ENCODE measurements at regions not wholly inside any gene's neighbourhood (a gene's known extent, or its start where the extent isn't known, plus 50 kb on each side); places are given as distances from the start of the nearest gene placed in this dataset.

- dilution Hi-C loops (cut with MboI; ENCODE audit: extremely low pct_ligation_motif_present, low sequenced_read_pairs): no loop called here
- no peak for TF ChIP-seq EZH2 (IDR thresholded peaks at IDR 0.05; ENCODE audit: low read length)
- TF ChIP-seq CTCF (optimal IDR thresholded peaks at IDR 0.05 in 1 of 3, IDR thresholded peaks at IDR 0.05 in 1 of 3, conservative IDR thresholded peaks at IDR 0.05 in 1 of 3; ENCODE audit: extremely low read depth in 1 of 3, insufficient read depth in 2 of 3, low read length in 3 of 3): no peak
- no peak overlapping the region for H3K4me2 ChIP-seq (ENCODE audit: control insufficient read depth, extremely low read depth, insufficient read depth, low read depth, low read length)
- H3K79me2 ChIP-seq (ENCODE audit: control insufficient read depth, insufficient read depth, low read length): no peaks in the 10 kb centered on the region
- H4K20me1 ChIP-seq (ENCODE audit: control insufficient read depth, extremely low read depth, insufficient read depth, low read length): no peaks in the 10 kb centered on the region
- H3K27me3 ChIP-seq (ENCODE audit: control insufficient read depth, extremely low read depth, insufficient read depth, low read length): no peaks in the 10 kb centered on the region
- H2AFZ ChIP-seq (ENCODE audit: control insufficient read depth, low read length): no peak overlapping the region
- FAIRE-seq (no peak), DNase-seq (ENCODE audit: low read depth, low spot score) (no peak)
- H3K9ac ChIP-seq (ENCODE audit: control insufficient read depth, extremely low read depth, insufficient read depth, low read length): no peak overlapping the region
- H3K4me1 ChIP-seq (ENCODE audit: control insufficient read depth, extremely low read depth, insufficient read depth, low read length): no peaks in the 10 kb centered on the region
- no peaks in the 10 kb centered on the region for H3K9me3 ChIP-seq (ENCODE audit: control insufficient read depth, low read depth, low read length)
- no peak overlapping the region for H3K4me3 ChIP-seq (ENCODE audit: control insufficient read depth in 2 of 3, extremely low read depth in 1 of 3, insufficient read depth in 2 of 3, low read depth in 1 of 3, low read length in 3 of 3)
- H3K9me1 ChIP-seq (ENCODE audit: control insufficient read depth, extremely low read depth, insufficient read depth, low read length): no peaks in the 10 kb centered on the region
- no peaks in the 10 kb centered on the region for H3K36me3 ChIP-seq (ENCODE audit: control insufficient read depth in 2 of 2, extremely low read depth in 1 of 2, insufficient read depth in 2 of 2, low read length in 2 of 2)
- no peak overlapping the region for H3K27ac ChIP-seq (ENCODE audit: control insufficient read depth, insufficient read depth, low read length)
Measured at GRCh38 chr3:26347150-26347549, 275.4 kb upstream of the LRRC3B start.

GRCh38 chr3:26350853-26351252 lies 271.7 kb upstream of the LRRC3B start:
- no peak overlapping the region for H3K4me2 ChIP-seq (ENCODE audit: control insufficient read depth, extremely low read depth, insufficient read depth, low read depth, low read length)
- no peak overlapping the region for H3K27ac ChIP-seq (ENCODE audit: control insufficient read depth, insufficient read depth, low read length)
- FAIRE-seq (no peak), DNase-seq (ENCODE audit: low read depth, low spot score) (no peak)
- H3K4me1 ChIP-seq (ENCODE audit: control insufficient read depth, extremely low read depth, insufficient read depth, low read length): no peaks in the 10 kb centered on the region
- TF ChIP-seq EZH2 (IDR thresholded peaks at IDR 0.05; ENCODE audit: low read length): no peak
- no peak for TF ChIP-seq CTCF (optimal IDR thresholded peaks at IDR 0.05 in 1 of 3, IDR thresholded peaks at IDR 0.05 in 1 of 3, conservative IDR thresholded peaks at IDR 0.05 in 1 of 3; ENCODE audit: extremely low read depth in 1 of 3, insufficient read depth in 2 of 3, low read length in 3 of 3)
- dilution Hi-C loops (cut with MboI; ENCODE audit: extremely low pct_ligation_motif_present, low sequenced_read_pairs): no loop called here
- H3K36me3 ChIP-seq (ENCODE audit: control insufficient read depth in 2 of 2, extremely low read depth in 1 of 2, insufficient read depth in 2 of 2, low read length in 2 of 2): no peaks in the 10 kb centered on the region
- H3K9ac ChIP-seq (ENCODE audit: control insufficient read depth, extremely low read depth, insufficient read depth, low read length): no peak overlapping the region
- H3K27me3 ChIP-seq (ENCODE audit: control insufficient read depth, extremely low read depth, insufficient read depth, low read length): no peaks in the 10 kb centered on the region
- H3K9me1 ChIP-seq (ENCODE audit: control insufficient read depth, extremely low read depth, insufficient read depth, low read length): no peaks in the 10 kb centered on the region
- H3K9me3 ChIP-seq (ENCODE audit: control insufficient read depth, low read depth, low read length): no peaks in the 10 kb centered on the region
- no peaks in the 10 kb centered on the region for H4K20me1 ChIP-seq (ENCODE audit: control insufficient read depth, extremely low read depth, insufficient read depth, low read length)
- no peaks in the 10 kb centered on the region for H3K79me2 ChIP-seq (ENCODE audit: control insufficient read depth, insufficient read depth, low read length)
- no peak overlapping the region for H2AFZ ChIP-seq (ENCODE audit: control insufficient read depth, low read length)
- no peak overlapping the region for H3K4me3 ChIP-seq (ENCODE audit: control insufficient read depth in 2 of 3, extremely low read depth in 1 of 3, insufficient read depth in 2 of 3, low read depth in 1 of 3, low read length in 3 of 3)

Measured in keratinocyte (primary cell).